GM18511 (cell line): ENCODE measurements at regions not wholly inside any gene's neighbourhood (a gene's known extent, or its start where the extent isn't known, plus 50 kb on each side); places are given as distances from the start of the nearest gene placed in this dataset.
"Not testable (repeated sequence)": the region's sequence is repeated elsewhere in the genome, so short reads cannot be mapped to it uniquely, and the experiment has no call there.

Experiments used
- ATAC-seq: cut with Tn5 transposase; IDR thresholded peaks from one replicate; pipeline ENCODE4 v1.9.1; 2021; ENCODE audit warnings: mild to moderate bottlenecking, moderate library complexity; ENCODE audit not compliant: unreplicated experiment

DNA sequence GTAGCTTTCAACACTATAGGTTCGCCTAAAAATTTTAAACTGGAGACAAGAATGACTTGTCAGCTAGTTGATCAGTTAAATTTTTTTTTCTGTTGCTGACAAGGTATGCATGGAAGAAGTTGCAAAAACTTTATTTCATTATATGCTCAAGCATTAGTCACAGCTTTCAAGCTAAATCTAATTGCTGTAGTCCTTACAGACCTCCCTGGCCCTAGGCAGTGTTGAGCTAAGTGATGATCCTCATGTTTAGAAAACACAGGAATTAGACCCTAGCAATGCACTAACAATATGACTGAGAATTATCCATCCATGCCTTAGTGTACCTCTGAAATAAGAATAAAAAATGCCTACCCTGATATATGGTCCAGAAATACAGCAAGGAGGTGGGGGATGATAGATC, 253.4 kb downstream of the SP3 start:
- no peak for ATAC-seq

DNA sequence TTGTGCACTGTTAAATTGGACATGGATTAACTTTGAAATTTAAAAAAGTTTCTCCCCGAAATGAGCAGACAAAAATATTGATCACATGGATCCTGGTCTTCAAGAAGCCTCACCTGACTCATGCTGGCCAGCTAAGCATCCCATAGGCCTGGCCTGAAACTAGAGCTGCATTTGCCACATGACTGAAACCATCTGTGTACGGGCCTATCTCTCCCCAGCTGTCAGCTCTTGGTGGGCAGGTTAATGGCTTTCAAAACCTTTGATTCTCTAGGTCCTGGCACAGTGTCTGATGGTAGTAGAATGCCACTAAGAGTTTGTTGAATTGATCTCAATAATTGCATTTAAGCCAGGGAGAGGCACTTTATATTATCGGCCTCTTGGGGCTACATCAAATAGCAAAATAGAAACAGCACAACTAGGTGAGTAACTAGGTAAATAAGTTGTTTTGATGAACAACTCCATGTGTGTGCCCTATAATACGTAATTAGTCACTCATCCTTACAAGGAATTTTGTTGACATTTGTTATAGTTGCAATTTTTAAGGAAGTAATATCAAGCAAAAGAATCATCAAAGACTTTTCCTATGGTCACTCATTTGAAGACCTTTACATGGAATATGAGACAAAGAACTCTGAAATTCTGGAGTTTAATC, 251.1 kb downstream of the SP3 start:
- no peak for ATAC-seq

DNA sequence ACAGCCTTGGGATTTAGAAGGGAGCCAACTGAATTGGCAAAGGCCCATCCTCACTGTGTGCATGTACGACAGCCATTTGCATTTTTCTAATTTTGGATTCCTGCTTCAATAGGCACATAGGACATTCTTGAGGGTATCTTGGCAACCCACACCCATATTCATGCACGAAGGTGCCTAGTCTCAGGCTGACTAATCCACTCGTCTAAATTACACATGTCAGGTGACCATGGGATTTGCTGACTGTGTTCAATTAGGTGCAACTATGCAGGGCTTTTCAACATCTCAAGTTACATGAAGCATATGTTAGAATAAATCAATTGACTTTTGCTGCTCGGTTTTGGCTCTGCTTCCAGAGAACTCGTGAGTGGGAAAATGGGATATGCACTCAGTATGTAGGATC, 249.7 kb downstream of the SP3 start:
- ATAC-seq = no peak

DNA sequence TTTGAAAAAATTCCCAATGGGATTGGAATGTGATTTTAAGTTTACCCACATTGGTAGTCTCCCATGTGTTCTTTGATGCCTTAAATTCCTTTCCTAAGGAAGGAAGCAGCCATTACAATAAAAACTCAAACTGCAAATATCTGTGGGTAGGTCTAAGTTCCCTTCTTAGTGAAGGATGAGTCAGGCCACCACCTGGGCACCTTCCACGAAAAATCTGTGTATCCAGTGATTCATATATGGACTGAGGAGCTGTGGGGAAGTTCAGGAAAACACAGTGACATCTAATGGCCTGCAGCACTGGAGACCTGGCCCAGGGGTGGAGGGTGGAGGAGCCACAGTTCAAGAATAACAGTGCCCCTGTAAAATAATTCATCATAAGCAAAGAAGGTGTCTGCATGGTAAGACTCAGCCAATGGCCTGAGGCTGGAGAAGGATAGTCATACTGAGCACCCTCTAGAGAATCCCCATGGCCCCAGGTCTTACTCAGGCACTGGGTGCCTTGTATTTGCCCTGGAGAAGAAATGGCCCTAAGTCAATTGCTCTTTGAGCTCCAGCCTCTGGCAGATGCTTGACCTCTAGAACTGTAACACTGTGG, 248.6 kb downstream of the SP3 start:
- no peak for ATAC-seq

DNA sequence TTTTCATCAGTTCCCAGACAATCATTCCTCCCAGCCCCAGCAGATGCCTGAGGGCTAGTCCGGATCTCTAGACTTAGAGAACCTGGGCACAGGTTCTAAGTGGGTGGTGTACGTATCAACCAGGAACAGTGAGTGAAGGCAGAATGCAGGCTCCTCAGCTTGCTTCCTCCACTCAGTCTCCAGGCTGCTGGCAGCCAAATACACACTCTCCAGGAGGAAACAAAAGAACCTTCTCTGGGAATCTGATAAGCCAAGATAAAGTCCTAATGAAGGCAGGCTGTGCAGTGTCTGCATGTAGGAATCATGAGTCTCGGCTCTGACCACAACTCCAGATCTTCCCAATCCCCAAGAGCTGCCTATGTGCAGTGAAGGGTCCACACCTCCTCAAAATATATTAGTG, 245.7 kb downstream of the SP3 start:
- no peak for ATAC-seq

DNA sequence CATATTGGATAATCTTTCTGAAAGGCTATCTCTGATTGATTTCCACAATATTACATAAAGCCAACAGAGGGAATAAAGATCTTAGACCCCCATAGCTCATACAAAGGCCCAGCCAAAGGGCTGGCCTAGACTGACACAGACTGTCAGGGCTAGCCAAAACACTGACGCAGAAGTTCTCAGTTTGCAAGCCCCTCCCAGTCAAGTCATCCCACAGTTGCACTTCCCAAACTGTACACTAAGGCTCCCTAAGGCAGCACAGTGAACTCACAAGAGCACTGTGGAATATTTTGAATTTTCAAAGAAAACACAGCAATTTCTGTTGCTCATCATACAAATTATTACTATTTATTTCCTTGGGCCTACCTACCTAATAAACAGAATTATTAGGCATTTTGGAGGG, 244.9 kb downstream of the SP3 start:
- ATAC-seq = no peak

DNA sequence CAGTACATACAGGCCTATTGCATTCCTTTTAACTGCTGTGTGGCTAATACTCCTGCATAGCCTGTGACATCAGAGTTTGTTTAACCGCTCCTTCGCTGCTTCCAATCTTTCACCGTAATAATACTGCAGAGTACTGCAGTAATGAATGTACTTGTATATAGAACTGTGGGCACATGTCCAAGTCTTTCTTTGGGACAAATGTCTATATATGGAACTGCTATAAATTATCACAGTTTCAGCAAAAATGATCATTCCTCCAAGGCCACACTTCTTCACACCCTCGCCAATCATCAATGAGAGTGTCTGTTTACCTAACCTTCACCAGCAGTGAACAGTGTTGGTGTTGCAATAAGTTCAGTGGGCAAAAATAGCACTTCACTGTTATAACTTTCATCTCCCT, 230.4 kb downstream of the SP3 start:
- ATAC-seq = no peak

DNA sequence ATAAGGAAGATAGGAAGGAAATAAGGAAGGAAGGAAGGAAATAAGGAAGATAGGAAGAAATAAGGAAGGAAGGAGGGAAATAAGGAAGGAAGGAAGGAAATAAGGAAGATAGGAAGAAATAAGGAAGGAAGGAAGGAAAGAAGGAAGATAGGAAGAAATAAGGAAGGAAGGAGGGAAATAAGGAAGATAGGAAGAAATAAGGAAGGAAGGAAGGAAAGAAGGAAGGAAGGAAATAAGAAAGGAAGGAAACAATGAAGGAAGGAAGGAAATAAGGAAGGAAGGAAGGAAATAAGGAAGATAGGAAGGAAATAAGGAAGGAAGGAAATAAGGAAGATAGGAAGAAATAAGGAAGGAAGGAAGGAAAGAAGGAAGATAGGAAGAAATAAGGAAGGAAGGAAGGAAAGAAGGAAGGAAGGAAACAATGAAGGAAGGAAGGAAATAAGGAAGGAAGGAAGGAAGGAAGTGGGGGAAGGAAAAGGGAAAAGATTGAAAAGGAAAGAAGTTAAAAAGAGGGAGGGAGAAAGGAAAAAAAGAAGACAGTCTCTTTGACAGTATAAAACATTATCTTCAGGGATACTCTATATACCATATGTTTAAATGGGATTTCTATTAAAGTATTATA, 227.1 kb downstream of the SP3 start:
- ATAC-seq = not testable (repeated sequence)

DNA sequence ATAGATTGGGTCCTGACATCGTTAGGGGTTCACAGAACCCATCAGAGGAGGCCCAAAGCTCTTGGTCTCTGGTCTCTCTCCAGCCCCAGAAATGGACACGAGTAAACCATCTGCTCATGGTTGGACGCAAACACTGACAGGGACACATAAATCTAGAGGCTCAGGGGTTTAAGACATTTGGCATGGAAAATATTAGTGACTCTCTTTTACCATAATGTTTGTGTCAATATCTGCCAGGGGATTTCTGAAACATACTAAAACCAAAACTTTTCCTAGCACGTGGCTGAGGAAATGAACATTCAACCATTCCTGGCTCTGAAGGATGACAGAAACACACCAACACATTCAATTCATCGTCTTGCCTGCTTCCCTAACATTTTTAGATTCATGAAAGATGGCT, 226.2 kb downstream of the SP3 start:
- ATAC-seq = no peak

DNA sequence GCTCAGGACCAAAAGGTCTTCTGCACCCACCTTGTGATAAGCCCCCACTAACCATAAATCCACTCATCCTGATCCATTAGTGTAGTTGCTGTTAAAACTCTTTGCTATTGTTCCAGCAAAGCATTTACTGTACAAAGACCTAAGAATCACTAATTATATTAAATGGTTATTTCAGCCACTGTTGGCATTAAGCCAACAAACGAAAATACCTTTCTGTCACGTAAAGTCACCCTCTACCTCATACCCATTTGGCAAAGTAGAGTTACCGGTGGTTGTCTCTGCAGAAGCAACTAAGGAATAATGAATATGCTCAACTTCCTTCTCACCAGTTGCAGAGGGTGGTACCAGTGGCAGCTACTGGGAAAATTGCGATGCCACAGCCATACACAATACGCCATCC, 224.5 kb downstream of the SP3 start:
- ATAC-seq = no peak

DNA sequence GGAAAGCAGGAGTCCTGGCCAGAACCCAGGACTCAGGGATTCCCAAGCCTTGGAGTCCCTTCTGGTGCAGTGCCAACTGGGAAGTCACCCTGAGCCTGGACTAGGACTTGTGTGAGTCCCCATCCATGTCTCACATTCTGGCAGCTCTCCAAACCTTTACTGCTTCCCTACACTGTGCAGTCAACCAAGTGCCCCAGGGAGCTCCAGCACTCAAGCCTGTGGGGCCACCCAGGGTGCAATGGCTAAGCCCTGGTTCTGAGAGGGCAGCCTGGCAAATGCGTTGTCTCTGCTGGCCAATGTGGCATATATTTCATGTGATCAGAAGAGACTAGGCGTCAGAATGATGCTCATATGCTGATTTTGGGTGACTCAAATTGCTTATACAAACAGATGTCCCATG, 223.4 kb downstream of the SP3 start:
- ATAC-seq = no peak

DNA sequence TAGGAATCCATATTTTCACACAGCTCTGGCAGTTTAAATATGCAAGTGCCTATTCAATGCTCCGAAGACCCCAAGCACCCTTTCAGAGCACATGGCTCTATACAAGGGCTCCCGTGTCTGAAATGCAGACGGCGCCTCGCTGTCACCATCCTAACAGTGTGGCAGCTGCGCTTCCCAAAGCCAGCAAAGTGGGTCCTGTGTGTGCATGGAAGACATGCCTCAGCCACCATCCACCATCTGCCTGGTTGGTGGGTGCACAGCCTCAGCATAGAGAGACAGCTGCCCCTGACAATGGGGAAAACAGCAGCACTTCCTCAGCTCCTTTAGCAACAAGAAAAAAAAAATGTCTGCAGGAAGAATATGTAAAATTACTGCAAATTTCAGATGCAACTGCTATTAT, 218.1 kb downstream of the SP3 start:
- no peak for ATAC-seq

DNA sequence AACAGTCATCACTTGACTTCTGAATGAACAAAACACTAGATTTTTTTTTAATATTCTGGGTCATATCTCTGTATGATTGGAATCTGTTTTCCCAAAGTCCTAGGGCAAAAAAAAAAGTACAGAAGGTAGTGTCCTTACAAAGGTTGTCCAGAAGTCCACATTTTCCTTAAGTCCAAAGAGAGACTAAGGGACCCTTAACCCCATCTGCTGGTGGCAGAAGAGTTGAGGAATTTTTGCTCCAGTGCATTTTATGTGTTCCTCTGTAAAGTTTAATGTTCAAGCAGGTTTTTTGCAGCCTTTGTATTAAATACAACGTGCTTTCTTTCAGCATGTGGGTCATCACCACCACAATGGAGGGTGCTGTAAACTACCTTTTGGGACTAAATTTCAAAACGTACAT, 215.9 kb downstream of the SP3 start:
- no peak for ATAC-seq

DNA sequence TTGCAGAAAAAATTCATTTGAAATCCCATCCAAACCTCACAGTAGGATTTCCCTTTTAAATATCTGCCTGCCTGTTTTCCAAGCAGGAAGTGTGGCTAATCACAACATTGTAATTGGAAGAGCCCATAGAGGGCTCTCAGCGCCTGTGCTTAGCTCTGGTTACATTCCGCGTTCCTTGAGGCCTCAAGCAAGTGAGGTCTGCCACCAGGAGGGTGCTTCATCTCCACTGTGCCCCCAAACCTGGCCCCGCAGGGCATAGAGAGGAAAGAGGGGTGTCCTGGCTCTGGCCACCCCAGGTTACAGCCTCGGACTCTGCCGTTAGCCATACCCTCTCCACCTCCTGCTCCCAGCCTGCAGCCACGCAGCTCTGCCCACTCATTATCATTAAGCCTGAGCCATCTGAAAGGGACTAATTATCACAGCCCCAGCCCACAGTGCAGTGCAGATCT, 214.8 kb downstream of the SP3 start:
- no peak for ATAC-seq

DNA sequence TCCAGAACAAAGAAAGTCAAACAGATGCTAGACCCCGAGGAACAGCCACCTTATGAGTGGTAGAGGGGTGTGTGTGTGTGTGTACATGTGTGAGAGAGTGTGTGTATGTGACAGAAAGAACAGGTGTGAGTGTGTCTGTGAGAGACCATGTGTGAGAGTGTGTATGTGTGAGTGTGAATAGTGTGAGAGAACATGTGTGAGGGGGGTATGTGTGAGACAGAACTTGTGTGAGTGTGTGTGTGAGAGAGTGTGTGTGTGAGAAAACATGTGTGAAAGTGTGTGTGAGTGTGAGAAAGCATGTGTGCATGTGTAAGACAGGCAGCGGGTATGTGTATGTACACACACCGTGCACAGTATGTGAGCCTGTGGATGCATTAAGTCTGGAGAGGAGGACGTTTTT, 214.3 kb downstream of the SP3 start:
- no peak for ATAC-seq

DNA sequence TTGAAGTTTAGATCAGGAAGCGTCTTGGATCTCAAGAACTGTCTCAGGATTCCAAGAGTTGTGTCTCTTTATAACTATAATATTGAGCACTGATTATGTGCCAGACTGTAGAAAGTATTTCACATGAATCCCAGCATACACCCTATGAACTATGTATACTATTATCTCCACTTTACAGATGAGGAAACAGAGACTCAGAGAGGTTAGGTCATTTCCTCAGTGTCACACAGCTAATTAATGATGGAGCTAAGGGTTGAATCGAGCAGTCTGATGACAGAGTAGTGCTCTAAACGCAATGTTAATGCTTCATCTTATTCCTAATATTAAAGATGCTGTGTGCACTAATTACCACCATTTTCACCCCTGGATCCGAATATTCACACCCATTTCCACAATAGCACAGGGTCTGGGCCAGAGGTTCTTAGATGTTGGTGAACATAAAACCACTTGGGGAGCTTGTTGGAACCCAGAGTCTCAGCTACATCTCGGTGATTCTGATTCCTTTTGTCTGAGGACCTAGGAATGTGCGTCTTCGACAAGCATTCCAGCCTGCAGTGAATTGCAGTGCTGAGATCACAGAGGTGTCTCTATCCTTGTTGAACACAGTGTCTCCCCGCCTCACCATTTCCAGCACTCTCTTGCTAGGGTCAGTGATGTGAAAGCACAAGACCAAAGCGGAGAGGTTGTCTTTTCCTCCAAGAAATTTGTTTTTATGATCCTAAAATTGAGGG, 213.8 kb downstream of the SP3 start:
- ATAC-seq = no peak

DNA sequence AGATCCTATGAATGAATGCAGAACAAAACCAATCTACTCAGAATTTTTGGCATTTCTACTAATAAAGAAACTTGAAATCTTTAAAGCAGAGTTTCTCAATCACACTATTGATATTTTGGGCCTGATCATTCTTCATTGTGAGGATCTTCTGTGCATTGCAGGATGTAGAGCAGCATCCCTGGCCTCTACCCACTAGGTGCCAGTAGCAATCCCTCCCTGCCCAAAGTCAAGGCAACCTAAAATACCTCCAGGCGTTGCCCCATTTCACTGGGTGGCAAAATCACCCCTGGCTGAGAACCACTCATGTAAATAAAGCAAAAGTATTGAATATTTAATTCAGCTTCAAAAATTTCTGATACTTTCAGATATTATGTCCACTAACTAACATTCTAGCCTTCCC, 213.0 kb downstream of the SP3 start:
- ATAC-seq = no peak

DNA sequence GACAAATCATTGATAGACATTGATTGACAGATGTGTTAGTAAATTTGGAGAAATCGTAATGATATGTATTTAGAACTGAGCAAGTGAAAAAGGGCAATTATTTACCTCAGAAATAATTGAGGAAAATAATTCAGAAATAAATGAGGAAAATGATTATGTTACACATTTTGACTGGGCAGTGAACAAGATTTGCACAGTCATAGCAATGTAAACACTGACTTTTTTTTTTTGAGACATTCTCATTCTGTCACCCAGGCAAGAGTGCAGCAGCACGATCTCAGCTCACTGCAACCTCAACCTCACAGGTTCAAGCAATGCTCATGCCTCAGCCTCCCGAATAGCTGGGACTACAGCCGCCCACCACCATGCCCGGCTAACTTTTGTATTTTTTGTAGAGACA, 211.7 kb downstream of the SP3 start:
- no peak for ATAC-seq

DNA sequence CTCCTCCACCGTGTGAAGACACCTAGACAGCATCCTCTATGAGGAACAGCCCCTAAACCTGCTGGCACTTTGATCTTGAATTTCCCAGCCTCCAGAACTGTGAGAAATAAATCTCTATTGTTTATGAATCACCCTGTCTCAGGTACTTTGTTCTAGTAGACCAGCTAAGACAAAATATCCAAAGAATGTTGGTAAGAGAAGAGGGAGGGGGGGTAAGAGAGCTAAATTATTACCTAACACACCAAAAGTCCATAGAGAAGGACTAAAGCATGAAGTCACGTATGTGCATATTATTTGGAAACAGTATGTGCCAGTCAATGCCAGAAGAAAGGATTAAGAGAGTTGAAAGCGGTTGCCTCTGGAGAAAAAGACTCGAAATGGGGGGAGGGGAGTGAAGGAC, 211.0 kb downstream of the SP3 start:
- no peak for ATAC-seq

DNA sequence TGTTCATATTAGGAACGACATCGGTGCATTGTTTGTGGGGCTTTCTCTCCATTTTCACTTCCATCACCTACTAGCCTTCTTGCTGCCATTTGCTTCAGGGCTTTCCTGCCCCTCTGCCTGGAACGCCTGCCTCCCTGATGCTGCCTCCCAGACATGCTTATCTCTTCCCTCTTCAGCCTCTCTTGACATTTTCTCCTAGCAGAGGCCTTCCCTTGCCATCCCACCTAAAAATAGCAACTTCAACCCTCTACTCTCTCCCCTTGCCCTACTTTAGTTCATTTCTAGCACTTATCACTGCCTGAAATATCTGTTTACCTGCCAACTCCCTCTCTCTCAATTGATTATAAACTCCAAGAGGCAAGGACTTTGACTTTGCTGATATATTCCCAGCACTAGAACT, 210.3 kb downstream of the SP3 start:
- no peak for ATAC-seq

DNA sequence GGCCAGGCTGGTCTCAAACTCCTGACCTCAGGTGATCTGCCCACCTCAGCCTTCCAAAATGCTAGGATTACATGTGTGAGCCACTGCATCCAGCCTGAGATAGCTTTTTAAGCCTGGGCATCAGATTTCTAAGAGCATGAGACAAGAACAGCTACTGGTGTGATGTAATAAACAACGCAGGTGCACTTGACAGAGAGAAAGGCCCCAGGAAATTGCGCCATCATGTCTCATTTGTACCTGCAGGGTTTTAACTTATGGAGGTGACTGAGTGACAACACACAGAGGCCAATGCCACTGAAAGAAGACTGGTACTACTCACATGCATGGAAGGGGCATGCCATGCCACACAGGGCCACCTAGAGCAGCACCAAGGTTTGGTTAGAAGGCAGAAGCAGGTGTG, 209.4 kb downstream of the SP3 start:
- no peak for ATAC-seq

DNA sequence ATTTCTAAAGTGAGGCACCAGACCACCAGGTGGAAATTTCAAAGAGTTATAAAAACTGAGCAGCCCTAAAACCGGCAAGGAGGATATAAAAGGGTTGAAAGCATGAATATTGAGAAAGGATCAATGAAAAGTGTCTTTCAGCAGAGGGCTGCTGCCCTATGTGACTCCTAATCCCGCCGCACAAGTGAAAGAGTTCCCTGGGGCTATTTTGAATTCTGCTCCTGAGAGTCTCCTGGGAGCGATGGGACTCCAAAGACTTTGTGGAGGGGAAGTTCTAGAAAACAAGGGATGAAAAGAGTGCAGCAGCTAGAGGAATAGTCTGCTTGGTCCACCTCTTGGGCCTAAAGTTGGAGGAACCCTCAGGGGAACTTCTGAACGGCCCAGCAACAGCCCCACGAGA, 205.2 kb downstream of the SP3 start:
- ATAC-seq = no peak
